ENCODE measurements at regions not wholly inside any gene's neighbourhood (a gene's known extent, or its start where the extent isn't known, plus 50 kb on each side); places are given as distances from the start of the nearest gene placed in this dataset.

DNA sequence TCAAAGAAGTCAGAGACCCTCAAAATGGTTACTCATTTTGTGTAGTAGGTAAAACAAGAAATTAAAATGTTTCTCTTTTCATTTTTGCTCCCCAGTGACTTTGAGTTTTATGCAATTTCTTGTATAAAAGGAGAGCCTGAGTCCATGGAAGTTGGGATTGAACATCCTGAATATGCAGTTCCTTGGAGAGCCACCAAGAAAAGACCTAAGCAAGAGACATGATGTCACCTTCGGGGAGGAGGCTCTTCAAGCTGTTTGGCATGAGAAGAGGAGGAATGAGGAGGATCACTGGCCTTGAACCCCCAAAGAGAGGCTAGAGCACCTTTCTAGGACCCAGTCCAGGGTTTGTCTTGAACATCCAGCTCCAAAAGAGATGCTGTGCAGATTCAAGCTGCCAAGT, 62.3 kb upstream of the CALM2 start:
- intact Hi-C loops (cut with micrococcal nuclease), result no loop called here

DNA sequence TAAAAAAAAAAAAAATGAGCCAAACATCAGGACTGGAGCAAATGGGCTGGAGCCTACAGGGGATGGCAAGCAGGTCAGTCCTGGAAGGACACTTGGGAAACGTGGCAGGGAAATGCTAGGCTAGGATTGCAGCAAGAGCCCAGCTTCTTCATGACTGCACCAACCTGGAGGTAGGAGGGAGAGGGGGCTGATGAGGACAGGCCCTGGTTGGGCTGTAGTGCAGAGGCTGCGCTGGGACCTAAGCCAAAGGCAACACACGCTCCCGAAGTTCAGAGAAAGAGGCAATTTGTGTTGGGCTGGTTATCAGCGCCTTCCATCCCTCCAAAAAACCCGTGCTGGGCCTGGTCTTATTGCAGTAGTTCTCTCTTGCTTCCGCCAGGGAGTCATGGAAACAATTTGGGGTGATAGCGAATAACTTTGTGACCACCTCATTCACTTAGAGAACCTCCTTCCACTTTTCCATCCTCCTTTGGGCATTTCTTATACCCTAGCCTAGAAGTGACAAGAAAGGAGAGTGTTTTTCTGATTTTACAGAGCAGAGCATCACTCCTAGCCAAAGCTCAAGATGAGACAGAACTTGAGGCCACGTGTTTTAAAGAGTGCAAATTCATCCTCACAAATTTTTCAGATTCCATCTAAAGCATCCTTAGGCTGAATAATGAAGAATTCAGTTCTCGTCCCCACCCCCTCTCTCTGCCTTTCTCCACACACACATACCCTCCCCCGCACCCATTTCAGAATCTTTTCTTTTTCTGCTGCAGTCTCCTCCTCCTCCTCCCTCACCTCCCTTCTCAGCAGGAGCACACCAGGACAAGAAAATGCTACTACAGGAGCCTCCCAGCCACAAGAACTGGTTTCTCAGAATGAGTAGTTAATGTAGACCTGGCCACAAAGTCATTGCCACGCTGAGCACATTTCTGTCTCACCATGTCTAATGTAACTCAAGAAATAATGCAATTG, 61.3 kb upstream of the CALM2 start:
- intact Hi-C loops (cut with micrococcal nuclease), result no loop called here

- intact Hi-C loops (cut with micrococcal nuclease), result no loop called here
These were observed 60.3 kb upstream of the CALM2 start for GRCh38 chr2:47236503-47237215.

DNA sequence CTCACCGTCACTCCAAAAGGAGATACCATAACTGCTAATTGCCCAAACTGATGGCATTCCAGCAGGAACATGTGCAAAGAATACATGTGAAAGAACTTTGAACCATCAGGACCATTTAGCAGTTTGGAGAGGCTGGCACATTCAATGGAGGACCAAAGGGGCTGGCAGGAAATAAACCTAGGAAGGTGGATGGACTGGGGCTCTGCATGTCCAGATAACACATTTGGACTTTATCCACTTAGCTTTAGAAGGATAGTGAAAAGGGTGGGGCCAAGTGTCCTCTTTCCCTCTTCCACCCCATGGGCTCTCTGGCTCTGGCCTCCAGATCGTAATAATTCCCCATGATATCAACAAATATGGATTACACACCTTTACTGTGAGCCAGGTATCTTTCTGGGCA, 58.8 kb upstream of the CALM2 start:
- intact Hi-C loops (cut with micrococcal nuclease), result no loop called here

GRCh38 chr2:47234456-47234855, 58.1 kb upstream of the CALM2 start:
- intact Hi-C loops (cut with micrococcal nuclease), result no loop called here

DNA sequence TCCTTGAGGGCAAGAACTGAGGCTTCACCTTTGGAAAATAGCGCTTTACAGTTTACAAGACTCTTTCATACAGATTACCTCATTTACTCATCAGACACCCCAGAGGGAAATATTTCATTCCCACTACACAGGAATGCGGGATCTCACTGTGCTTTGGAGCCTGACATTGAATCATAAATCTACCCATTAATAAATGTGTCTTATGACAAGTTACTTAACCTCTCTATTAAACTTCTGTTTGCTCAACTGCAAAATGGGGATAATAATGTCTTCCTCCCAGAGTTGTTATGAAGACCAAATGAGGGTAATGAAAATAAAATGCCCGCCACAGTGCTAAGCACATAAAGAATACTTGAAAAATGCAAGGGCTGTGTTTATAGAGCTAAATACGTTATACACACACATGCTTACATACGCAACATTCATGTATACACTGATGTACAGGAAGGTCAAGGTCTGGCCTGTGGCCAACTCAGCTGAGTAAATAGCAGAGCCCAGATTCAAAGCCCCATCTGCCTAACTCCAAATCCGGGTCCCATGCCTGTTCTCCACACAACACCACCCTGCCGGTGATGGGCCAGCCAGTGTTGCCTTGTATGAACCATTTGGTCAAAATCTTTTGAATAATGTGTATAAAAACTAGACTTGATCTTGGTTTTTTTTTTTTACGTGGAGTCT, 56.6 kb upstream of the CALM2 start:
- intact Hi-C loops (cut with micrococcal nuclease), result no loop called here

DNA sequence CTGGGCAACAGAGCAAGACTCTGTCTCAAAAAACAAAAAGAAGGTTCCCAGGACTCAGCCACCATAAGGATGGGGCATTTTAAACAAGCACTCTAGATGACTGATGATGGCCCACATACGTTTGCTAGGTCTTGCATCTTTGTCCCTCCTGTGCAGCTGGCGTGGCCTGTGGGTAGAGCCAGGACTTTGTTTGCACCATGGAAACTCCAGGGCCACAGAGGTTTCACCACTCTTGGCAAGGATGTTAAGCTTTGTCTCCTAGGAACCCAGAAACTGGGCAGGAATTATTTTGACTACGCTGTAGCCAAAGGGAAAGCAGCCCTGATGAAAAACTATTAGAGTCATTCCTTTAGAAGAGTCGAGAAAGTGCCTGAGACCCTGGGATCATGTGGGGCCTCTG, 54.1 kb upstream of the CALM2 start:
- intact Hi-C loops (cut with micrococcal nuclease), result no loop called here

DNA sequence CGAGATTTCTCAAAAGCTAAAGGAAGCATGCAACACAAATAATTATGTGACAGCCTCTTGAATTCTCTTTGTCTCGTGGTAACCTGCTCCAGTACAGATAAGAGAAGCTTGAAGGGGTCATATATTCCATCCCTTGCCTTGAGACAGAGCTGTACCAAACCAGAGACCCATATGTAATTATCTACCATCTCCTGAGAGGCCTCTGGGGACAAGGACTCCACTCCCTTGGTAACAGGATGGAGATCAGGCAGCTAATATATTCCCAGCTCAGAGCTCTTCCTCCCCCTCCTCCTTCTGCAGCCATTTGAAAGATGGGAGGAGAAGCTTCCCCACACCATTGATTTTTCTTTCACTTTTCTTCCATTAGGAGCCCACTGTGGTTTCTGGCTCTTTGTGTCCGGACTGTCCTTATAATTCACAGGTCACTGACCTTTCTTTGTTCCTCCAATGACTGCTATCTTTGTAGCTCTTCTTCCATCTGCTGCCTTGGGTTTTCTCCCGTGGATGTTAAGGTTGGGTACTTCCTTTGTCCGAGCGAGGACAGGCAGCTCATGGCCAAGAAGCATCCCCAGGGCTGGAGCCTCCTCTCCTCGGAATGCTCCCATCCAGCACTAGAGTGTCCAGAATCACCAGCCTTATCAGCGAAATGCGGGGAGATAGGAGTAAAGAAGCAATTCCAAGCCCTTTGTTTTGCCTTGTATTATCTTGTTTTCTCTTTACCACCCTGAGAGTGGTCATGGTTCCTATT, 51.4 kb upstream of the CALM2 start:
- intact Hi-C loops (cut with micrococcal nuclease), result no loop called here

DNA sequence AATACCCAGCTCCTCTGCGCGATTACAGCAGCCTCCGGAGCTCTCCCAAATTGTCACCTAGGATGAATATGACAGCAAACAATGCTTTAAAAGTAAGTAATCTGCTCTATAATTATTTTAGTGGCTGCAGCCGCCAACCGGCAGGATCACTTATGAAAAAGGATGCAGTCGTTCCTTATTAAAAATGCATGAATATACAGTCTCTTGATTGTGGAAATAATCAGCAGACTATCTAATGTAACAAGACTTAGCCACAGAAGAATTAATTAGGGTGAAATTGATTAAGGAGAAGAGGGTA, 50.6 kb upstream of the CALM2 start:
- intact Hi-C loops (cut with micrococcal nuclease), result no loop called here

- intact Hi-C loops (cut with micrococcal nuclease), result no loop called here
These were observed 50.0 kb upstream of the CALM2 start for GRCh38 chr2:47226132-47226922.

All from T-helper 1 cell treated with Interleukin-12 subunit alpha and Interleukin-12 subunit beta and Interleukin-4 antibody, amounts not matched to agents 30 ng/mL and 1 ng/mL, for 36 hours (primary cell).